Suppressor macrophage (primary cell): ENCODE measurements at regions not wholly inside any gene's neighbourhood (a gene's known extent, or its start where the extent isn't known, plus 50 kb on each side); places are given as distances from the start of the nearest gene placed in this dataset.
A peak's percentile ranks its signal among the peaks of the same experiment; 100 is the strongest.

Experiments used
- DNase-seq, 4 experiments: peaks; one replicate each; pipeline ENCODE4 v3.0.0-alpha.2; 2020 to 2022

GRCh38 chr12:40559865-40560264 is 132.4 kb upstream of the CNTN1 start:
- no peak for DNase-seq

GRCh38 chr12:40560848-40561247 is 131.4 kb upstream of the CNTN1 start:
- DNase-seq = no peak

GRCh38 chr12:40561395-40561966 is 130.8 kb upstream of the CNTN1 start:
- no peak for DNase-seq

GRCh38 chr12:40565029-40565633 is 127.1 kb upstream of the CNTN1 start:
- no peak for DNase-seq

- DNase-seq = no peak
Measured at GRCh38 chr12:40566271-40566670, 126.0 kb upstream of the CNTN1 start.

- no peak for DNase-seq
Measured at GRCh38 chr12:40569626-40570179, 122.5 kb upstream of the CNTN1 start.

GRCh38 chr12:40573024-40573423 is 119.2 kb upstream of the CNTN1 start:
- no peak for DNase-seq

- DNase-seq = no peak
Measured at GRCh38 chr12:40575987-40576386, 116.3 kb upstream of the CNTN1 start.

GRCh38 chr12:40577834-40578233 is 114.4 kb upstream of the CNTN1 start:
- DNase-seq = no peak

GRCh38 chr12:40579687-40580086 is 112.6 kb upstream of the CNTN1 start:
- no peak for DNase-seq

- DNase-seq = no peak
Measured at GRCh38 chr12:40580346-40580745, 111.9 kb upstream of the CNTN1 start.

GRCh38 chr12:40581889-40582288 is 110.3 kb upstream of the CNTN1 start:
- no peak for DNase-seq

GRCh38 chr12:40583743-40584142 is 108.5 kb upstream of the CNTN1 start:
- no peak for DNase-seq

- DNase-seq = no peak
Measured at GRCh38 chr12:40584763-40585162, 107.5 kb upstream of the CNTN1 start.

- no peak for DNase-seq
Measured at GRCh38 chr12:40586823-40587222, 105.4 kb upstream of the CNTN1 start.

- DNase-seq = no peak
Measured at GRCh38 chr12:40587421-40587820, 104.8 kb upstream of the CNTN1 start.

GRCh38 chr12:40587970-40588369 is 104.3 kb upstream of the CNTN1 start:
- no peak for DNase-seq

GRCh38 chr12:40597133-40597532 is 95.1 kb upstream of the CNTN1 start:
- DNase-seq = no peak

- no peak for DNase-seq
Measured at GRCh38 chr12:40598073-40598472, 94.2 kb upstream of the CNTN1 start.

- no peak for DNase-seq
Measured at GRCh38 chr12:40602562-40602961, 89.7 kb upstream of the CNTN1 start.

- DNase-seq = peak in 1 of 4 experiments; percentile 2
Measured at GRCh38 chr12:40614923-40615322, 77.3 kb upstream of the CNTN1 start.

GRCh38 chr12:40615590-40615989 is 76.6 kb upstream of the CNTN1 start:
- DNase-seq = no peak

- no peak for DNase-seq
Measured at GRCh38 chr12:40616383-40616915, 75.8 kb upstream of the CNTN1 start.

GRCh38 chr12:40618636-40619035 is 73.6 kb upstream of the CNTN1 start:
- no peak for DNase-seq
